ENCODE measurements at regions not wholly inside any gene's neighbourhood (a gene's known extent, or its start where the extent isn't known, plus 50 kb on each side); places are given as distances from the start of the nearest gene placed in this dataset.

DNA sequence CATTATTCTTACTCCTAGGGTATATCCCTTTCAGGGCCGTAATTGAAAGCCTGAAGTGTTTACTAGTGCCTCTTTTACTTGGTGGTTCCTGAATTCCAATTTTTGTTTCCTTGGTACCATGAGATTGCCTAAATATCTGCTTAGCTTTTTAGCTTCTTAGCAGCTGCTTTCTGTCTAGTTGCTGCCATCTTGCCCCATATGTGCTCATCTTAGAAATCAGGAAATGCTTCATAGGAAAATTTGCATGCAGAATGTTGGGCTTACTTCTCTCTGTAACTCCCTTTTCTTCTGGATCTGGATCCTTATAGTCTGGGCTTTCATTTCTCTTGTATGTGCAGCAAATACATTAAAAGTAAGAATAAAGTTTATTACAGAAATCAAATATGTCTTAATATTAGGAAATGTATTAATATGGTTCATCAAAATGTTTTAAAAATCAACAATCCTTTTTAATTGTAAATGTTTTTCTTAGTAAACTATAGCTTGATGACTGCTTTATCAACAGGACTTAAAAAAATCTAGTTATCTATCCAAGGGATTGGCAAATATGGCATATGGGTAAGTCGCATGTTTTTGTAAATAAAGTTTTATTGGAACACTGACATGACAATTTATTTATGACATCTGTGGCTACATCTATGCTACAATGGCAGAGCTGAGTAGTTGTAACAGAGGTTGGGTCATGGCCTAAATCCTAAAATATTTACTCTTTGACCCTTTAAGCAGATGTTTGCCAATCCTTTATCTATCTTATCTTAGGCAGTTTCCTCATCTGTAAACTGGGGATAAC is 73.5 kb upstream of the CDK6 start:
- TF ChIP-seq EP300 (IDR thresholded peaks at IDR 0.05; ENCODE audit: borderline replicate concordance in 1 of 2, low read depth in 2 of 2, low read length in 2 of 2) (no peak), SUZ12 (IDR thresholded peaks at IDR 0.05; ENCODE audit: low read length) (no peak), ZNF274 (IDR thresholded peaks at IDR 0.05; ENCODE audit: borderline replicate concordance, extremely low read depth, low read length) (no peak), JUN (IDR thresholded peaks at IDR 0.05; ENCODE audit: low read depth, low read length) (no peak), CTCF (IDR thresholded peaks at IDR 0.05; ENCODE audit: control extremely low read depth in 1 of 3, insufficient read depth in 1 of 3, low read depth in 1 of 3, low read length in 3 of 3) (no peak), TAF1 (IDR thresholded peaks at IDR 0.05; ENCODE audit: low read depth, low read length) (no peak), CBX8 (IDR thresholded peaks at IDR 0.05; ENCODE audit: borderline replicate concordance, low read depth, low read length) (no peak), SP1 (IDR thresholded peaks at IDR 0.05; ENCODE audit: low read depth, low read length) (no peak)
- TF ChIP-seq, protein P1, sequence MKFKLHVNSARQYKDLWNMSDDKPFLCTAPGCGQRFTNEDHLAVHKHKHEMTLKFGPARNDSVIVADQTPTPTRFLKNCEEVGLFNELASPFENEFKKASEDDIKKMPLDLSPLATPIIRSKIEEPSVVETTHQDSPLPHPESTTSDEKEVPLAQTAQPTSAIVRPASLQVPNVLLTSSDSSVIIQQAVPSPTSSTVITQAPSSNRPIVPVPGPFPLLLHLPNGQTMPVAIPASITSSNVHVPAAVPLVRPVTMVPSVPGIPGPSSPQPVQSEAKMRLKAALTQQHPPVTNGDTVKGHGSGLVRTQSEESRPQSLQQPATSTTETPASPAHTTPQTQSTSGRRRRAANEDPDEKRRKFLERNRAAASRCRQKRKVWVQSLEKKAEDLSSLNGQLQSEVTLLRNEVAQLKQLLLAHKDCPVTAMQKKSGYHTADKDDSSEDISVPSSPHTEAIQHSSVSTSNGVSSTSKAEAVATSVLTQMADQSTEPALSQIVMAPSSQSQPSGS (IDR thresholded peaks at IDR 0.05; ENCODE audit: low read length) = no peak
